D721Med (cell line): ENCODE measurements at regions not wholly inside any gene's neighbourhood (a gene's known extent, or its start where the extent isn't known, plus 50 kb on each side); places are given as distances from the start of the nearest gene placed in this dataset.
A peak's percentile ranks its signal among the peaks of the same experiment; 100 is the strongest.
"Not testable (repeated sequence)": the region's sequence is repeated elsewhere in the genome, so short reads cannot be mapped to it uniquely, and the experiment has no call there.

ENCODE experiments used
- DNase-seq: peaks from one replicate; pipeline ENCODE4 v3.0.0; 2011; ENCODE audit warnings: low spot score; ENCODE audit not compliant: insufficient read length
- FAIRE-seq: peaks from 2 replicates; lab custom pipeline; 2011; peaks lifted over from hg19 to GRCh38; lab: Jason Lieb, UNC
- TF ChIP-seq, protein P1 (sequence below): IDR thresholded peaks from 2 replicates; pipeline ENCODE4 v1.5.1; 2012; ENCODE audit warnings: mild to moderate bottlenecking, control low read depth; ENCODE audit not compliant: insufficient read depth; ENCODE audit errors: missing control alignments

DNA sequence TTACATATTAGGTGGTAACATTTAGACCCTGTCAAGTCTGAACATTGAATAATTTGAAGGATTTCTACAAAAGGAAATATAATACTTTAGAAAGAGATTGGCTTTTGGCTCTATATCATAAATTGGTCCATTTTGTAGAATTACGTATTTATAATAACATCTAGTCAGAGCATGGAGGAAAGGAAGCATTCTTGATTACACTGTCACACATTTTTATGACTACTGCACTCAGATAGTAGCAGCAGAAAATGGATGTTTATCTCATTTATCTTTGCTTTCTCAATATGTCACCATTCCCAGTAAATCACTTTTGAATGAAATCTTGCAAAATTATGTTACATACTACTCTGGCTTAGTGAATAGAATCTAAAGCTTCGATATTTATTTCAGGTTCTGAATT is 1234.6 kb downstream of the CDY2B start:
- DNase-seq = no peak
- no peak for FAIRE-seq
- TF ChIP-seq, protein P1, sequence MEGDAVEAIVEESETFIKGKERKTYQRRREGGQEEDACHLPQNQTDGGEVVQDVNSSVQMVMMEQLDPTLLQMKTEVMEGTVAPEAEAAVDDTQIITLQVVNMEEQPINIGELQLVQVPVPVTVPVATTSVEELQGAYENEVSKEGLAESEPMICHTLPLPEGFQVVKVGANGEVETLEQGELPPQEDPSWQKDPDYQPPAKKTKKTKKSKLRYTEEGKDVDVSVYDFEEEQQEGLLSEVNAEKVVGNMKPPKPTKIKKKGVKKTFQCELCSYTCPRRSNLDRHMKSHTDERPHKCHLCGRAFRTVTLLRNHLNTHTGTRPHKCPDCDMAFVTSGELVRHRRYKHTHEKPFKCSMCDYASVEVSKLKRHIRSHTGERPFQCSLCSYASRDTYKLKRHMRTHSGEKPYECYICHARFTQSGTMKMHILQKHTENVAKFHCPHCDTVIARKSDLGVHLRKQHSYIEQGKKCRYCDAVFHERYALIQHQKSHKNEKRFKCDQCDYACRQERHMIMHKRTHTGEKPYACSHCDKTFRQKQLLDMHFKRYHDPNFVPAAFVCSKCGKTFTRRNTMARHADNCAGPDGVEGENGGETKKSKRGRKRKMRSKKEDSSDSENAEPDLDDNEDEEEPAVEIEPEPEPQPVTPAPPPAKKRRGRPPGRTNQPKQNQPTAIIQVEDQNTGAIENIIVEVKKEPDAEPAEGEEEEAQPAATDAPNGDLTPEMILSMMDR = no peak

DNA sequence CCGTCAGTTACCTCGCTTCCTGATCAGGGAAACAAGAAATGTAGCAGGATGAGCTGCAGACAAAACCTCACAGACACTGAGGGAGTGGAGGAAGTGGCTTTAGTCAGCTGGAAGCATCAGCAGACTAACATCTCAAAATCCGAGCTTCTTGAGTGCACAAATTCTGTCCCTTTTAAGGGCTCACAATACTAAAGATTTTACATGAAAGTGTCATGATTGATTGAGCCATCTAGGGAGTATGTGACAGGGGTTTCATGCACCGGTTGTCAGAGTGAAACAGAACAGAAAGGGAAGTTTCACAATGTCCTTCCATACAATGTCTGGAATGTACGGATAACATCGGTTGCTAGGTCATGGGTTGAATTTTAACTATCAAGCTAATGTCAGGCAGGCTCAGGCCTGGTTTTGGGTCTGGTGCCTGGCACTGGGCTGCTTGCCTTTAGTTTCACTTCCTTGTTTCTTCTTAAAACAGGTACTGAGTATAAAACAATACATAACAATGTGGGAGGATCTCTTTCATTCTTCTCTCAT is 1235.7 kb downstream of the CDY2B start:
- no peak for DNase-seq
- no peak for FAIRE-seq
- TF ChIP-seq, protein P1 = no peak

DNA sequence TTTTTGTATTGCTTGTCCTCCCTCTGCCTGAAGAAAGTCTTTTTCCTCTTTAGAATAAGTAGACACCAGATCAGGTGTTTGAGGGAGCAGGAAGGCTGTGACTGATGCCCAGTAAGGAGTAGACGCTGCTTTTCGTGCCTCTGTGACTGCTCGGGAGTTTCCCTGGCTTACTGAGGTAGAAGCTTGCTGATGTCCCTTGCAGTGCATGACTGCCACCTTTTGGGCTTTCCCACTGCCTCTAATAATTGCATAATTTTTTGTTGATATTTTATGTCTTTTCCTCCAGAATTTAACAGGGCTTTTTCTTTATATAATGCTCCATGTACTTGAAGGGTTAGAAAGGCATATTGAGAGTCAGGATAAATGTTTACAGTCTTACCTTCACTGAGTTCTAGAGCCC is 1240.2 kb downstream of the CDY2B start:
- no peak for FAIRE-seq
- TF ChIP-seq, protein P1 = peak; percentile 7
- no peak for DNase-seq

DNA sequence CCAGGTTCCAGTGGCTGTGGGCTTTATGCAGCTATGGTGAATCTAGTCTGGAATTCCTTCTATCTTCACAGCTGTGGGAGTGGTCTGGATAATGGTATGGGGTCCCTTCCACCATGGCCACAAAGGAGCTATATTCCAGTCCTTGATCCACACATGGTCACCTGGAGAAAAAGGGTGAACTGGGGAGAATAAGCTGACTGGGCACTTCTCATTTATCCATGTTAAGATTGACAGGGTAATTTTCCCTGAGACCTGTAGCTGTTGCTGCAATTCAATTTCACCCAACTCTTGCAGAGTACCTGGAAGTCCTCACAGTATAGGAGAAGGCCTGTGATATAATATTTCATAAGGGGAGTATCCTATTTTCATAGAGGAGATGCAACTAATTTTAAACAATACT is 1241.3 kb downstream of the CDY2B start:
- not testable (repeated sequence) for DNase-seq, FAIRE-seq

DNA sequence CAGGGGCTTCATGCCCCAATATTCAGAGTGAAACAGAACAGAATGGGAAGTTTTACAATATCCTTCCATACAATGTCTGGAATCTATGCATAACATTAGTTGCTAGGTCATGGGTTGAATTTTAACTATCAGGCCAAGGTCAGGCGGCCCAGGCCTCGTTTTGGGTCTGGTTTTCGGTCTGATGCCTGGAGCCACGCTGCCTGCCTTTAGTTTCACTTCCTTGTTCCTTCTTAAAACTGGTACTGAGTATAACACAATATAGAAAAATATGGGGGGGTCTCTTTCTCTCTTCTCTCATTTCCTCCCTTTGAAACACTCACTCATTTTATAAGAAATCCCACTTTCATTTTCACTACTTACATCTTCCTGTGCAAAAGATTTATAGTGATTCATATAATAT is 1243.8 kb downstream of the CDY2B start:
- TF ChIP-seq, protein P1 = no peak
- FAIRE-seq (no peak), DNase-seq (no peak)

DNA sequence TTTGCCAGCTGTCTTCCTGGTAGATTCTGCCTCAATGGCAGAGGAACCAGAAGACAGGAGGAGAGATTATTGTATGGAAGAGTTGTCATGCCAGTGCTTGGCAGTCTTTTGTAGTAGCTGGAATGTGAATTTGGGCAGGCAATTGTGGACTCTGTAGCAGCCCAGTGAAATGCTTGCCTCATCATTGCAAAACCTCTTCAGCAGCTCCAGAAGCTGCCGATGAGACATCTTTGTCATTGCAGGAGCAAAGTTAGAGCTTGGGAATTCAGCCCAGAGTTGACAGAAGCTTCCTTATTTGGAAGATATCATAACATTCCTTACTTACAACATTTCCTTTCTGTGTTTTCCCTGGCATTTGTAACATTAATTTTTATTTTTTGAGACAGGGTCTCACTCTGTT is 1250.9 kb downstream of the CDY2B start:
- FAIRE-seq = no peak
- no peak for DNase-seq
- TF ChIP-seq, protein P1 = no peak

DNA sequence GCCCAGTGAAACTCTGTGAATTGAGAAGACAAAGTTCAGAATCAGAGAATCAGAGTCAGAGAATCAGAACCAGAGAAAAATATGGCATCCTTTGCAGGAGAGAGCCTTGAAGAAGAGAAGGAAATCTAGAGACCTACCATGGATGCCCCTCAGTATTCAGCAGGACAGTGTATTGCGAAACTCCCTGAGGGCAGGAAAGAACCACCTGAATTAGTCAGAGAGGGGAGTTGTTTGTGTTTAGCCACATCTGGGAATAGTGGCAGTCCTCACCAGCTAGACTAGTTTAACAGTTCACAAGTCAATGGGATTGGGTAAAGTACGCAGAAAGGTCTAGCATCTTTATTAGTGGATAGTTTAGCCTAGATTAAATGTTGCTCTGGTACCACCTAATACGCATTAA is 1252.9 kb downstream of the CDY2B start:
- TF ChIP-seq, protein P1 = no peak
- no peak for DNase-seq
- FAIRE-seq = no peak
